ENCODE measurements at regions not wholly inside any gene's neighbourhood (a gene's known extent, or its start where the extent isn't known, plus 50 kb on each side); places are given as distances from the start of the nearest gene placed in this dataset.

GRCh38 chr2:220460257-220460985 lies 833.0 kb downstream of the SLC4A3 start:
- H3K36me3 Mint-ChIP-seq: no peaks in the 10 kb centered on the region
- H3K9me3 Mint-ChIP-seq: no peaks in the 10 kb centered on the region
- H3K4me1 Mint-ChIP-seq: no peaks in the 10 kb centered on the region
- H3K27me3 Mint-ChIP-seq: no peaks in the 10 kb centered on the region
- H3K27ac Mint-ChIP-seq: no peak overlapping the region
- no peak overlapping the region for H3K4me3 Mint-ChIP-seq

- no peak overlapping the region for H3K4me3 Mint-ChIP-seq
- H3K36me3 Mint-ChIP-seq: no peaks in the 10 kb centered on the region
- H3K27ac Mint-ChIP-seq: no peak overlapping the region
- no peaks in the 10 kb centered on the region for H3K9me3 Mint-ChIP-seq
- H3K27me3 Mint-ChIP-seq: peaks cover 3% of the 10 kb centered on the region
- H3K4me1 Mint-ChIP-seq: no peaks in the 10 kb centered on the region
Measured at GRCh38 chr2:220463876-220464275, 836.4 kb downstream of the SLC4A3 start.

GRCh38 chr2:220465700-220466099 lies 838.3 kb downstream of the SLC4A3 start:
- H3K4me3 Mint-ChIP-seq: no peak overlapping the region
- H3K4me1 Mint-ChIP-seq: no peaks in the 10 kb centered on the region
- no peaks in the 10 kb centered on the region for H3K36me3 Mint-ChIP-seq
- H3K9me3 Mint-ChIP-seq: no peaks in the 10 kb centered on the region
- no peak overlapping the region for H3K27ac Mint-ChIP-seq
- H3K27me3 Mint-ChIP-seq: peaks cover 3% of the 10 kb centered on the region

GRCh38 chr2:220466251-220466691 lies 838.8 kb downstream of the SLC4A3 start:
- Mint-ChIP-seq H3K27me3 (peaks cover 3% of the 10 kb centered on the region), H3K36me3 (no peaks in the 10 kb centered on the region), H3K9me3 (no peaks in the 10 kb centered on the region), H3K4me1 (no peaks in the 10 kb centered on the region), H3K4me3 (no peak overlapping the region), H3K27ac (no peak overlapping the region)

- H3K9me3 Mint-ChIP-seq: no peaks in the 10 kb centered on the region
- no peak overlapping the region for H3K4me3 Mint-ChIP-seq
- peaks cover 3% of the 10 kb centered on the region for H3K27me3 Mint-ChIP-seq
- H3K27ac Mint-ChIP-seq: no peak overlapping the region
- H3K4me1 Mint-ChIP-seq: no peaks in the 10 kb centered on the region
- no peaks in the 10 kb centered on the region for H3K36me3 Mint-ChIP-seq
Measured at GRCh38 chr2:220469201-220469600, 841.8 kb downstream of the SLC4A3 start.

GRCh38 chr2:220473611-220474010 lies 846.2 kb downstream of the SLC4A3 start:
- Mint-ChIP-seq H3K36me3 (no peaks in the 10 kb centered on the region), H3K4me1 (no peaks in the 10 kb centered on the region), H3K27me3 (peaks cover 2% of the 10 kb centered on the region), H3K4me3 (no peak overlapping the region), H3K27ac (no peak overlapping the region), H3K9me3 (no peaks in the 10 kb centered on the region)

GRCh38 chr2:220476877-220477276 lies 849.4 kb downstream of the SLC4A3 start:
- Mint-ChIP-seq H3K9me3 (no peaks in the 10 kb centered on the region), H3K27ac (no peak overlapping the region), H3K36me3 (no peaks in the 10 kb centered on the region), H3K27me3 (peaks cover 2% of the 10 kb centered on the region), H3K4me1 (no peaks in the 10 kb centered on the region), H3K4me3 (no peak overlapping the region)

- Mint-ChIP-seq H3K27ac (no peak overlapping the region), H3K36me3 (no peaks in the 10 kb centered on the region), H3K4me3 (no peak overlapping the region), H3K4me1 (no peaks in the 10 kb centered on the region), H3K9me3 (no peaks in the 10 kb centered on the region), H3K27me3 (peaks cover 2% of the 10 kb centered on the region)
Measured at GRCh38 chr2:220478305-220479058, 851.1 kb downstream of the SLC4A3 start.

- H3K27ac Mint-ChIP-seq: no peak overlapping the region
- H3K27me3 Mint-ChIP-seq: peaks cover 5% of the 10 kb centered on the region
- no peaks in the 10 kb centered on the region for H3K4me1 Mint-ChIP-seq
- no peak overlapping the region for H3K4me3 Mint-ChIP-seq
- peaks cover 1% of the 10 kb centered on the region for H3K36me3 Mint-ChIP-seq
- H3K9me3 Mint-ChIP-seq: no peaks in the 10 kb centered on the region
Measured at GRCh38 chr2:220482716-220483115, 855.3 kb downstream of the SLC4A3 start.

- H3K4me1 Mint-ChIP-seq: no peaks in the 10 kb centered on the region
Measured at GRCh38 chr2:220489121-220489520, 861.7 kb downstream of the SLC4A3 start.

GRCh38 chr2:220491670-220492069 lies 864.2 kb downstream of the SLC4A3 start:
- H3K4me1 Mint-ChIP-seq: no peaks in the 10 kb centered on the region
- H3K36me3 Mint-ChIP-seq: no peaks in the 10 kb centered on the region
- H3K9me3 Mint-ChIP-seq: no peaks in the 10 kb centered on the region
- H3K4me3 Mint-ChIP-seq: no peak overlapping the region
- H3K27ac Mint-ChIP-seq: no peak overlapping the region
- H3K27me3 Mint-ChIP-seq: no peaks in the 10 kb centered on the region

More at GRCh38 chr2:220489121-220489520, 861.7 kb downstream of the SLC4A3 start:
- Mint-ChIP-seq H3K27me3 (peaks cover 2% of the 10 kb centered on the region), H3K4me3 (no peak overlapping the region), H3K36me3 (no peaks in the 10 kb centered on the region), H3K9me3 (no peaks in the 10 kb centered on the region), H3K27ac (no peak overlapping the region)

GRCh38 chr2:220493871-220494525 lies 866.6 kb downstream of the SLC4A3 start:
- Mint-ChIP-seq H3K4me3 (no peak overlapping the region), H3K27ac (no peak overlapping the region), H3K4me1 (no peaks in the 10 kb centered on the region), H3K9me3 (no peaks in the 10 kb centered on the region), H3K36me3 (no peaks in the 10 kb centered on the region), H3K27me3 (no peaks in the 10 kb centered on the region)

GRCh38 chr2:220496513-220496912 lies 869.1 kb downstream of the SLC4A3 start:
- Mint-ChIP-seq H3K9me3 (peaks cover 5% of the 10 kb centered on the region), H3K27ac (no peak overlapping the region), H3K4me1 (no peaks in the 10 kb centered on the region), H3K36me3 (no peaks in the 10 kb centered on the region), H3K4me3 (no peak overlapping the region), H3K27me3 (no peaks in the 10 kb centered on the region)

GRCh38 chr2:220499225-220499624 lies 871.8 kb downstream of the SLC4A3 start:
- no peak overlapping the region for H3K27ac Mint-ChIP-seq

GRCh38 chr2:220502539-220502938 lies 875.1 kb downstream of the SLC4A3 start:
- Mint-ChIP-seq H3K36me3 (no peaks in the 10 kb centered on the region), H3K4me3 (no peak overlapping the region), H3K27ac (no peak overlapping the region), H3K4me1 (no peaks in the 10 kb centered on the region), H3K27me3 (no peaks in the 10 kb centered on the region), H3K9me3 (peaks cover 5% of the 10 kb centered on the region)

More at GRCh38 chr2:220499225-220499624, 871.8 kb downstream of the SLC4A3 start:
- no peaks in the 10 kb centered on the region for H3K4me1 Mint-ChIP-seq
- no peaks in the 10 kb centered on the region for H3K27me3 Mint-ChIP-seq
- peaks cover 5% of the 10 kb centered on the region for H3K9me3 Mint-ChIP-seq
- H3K4me3 Mint-ChIP-seq: no peak overlapping the region
- no peaks in the 10 kb centered on the region for H3K36me3 Mint-ChIP-seq

- Mint-ChIP-seq H3K4me1 (no peaks in the 10 kb centered on the region), H3K9me3 (peaks cover 5% of the 10 kb centered on the region), H3K27ac (no peak overlapping the region), H3K27me3 (no peaks in the 10 kb centered on the region), H3K36me3 (no peaks in the 10 kb centered on the region), H3K4me3 (no peak overlapping the region)
Measured at GRCh38 chr2:220503431-220503830, 876.0 kb downstream of the SLC4A3 start.
